22Rv1 (cell line): ENCODE measurements at regions not wholly inside any gene's neighbourhood (a gene's known extent, or its start where the extent isn't known, plus 50 kb on each side); places are given as distances from the start of the nearest gene placed in this dataset.

Experiments
- CTCF ChIP-seq: fragments of 450-650 bp; IDR thresholded peaks from 2 replicates; pipeline ENCODE4 v1.5.1; 2017; ENCODE audit warnings: mild to moderate bottlenecking
- ZFX ChIP-seq: fragments of 450-650 bp; IDR thresholded peaks from 2 replicates; pipeline ENCODE4 v1.6.1; 2017; ENCODE audit warnings: antibody characterized with exemption, borderline replicate concordance

GRCh38 chr13:40207001-40207478, 459.4 kb downstream of the FOXO1 start:
- TF ChIP-seq CTCF (no peak), ZFX (no peak)
